IMR-90 (cell line): ENCODE measurements at regions not wholly inside any gene's neighbourhood (a gene's known extent, or its start where the extent isn't known, plus 50 kb on each side); places are given as distances from the start of the nearest gene placed in this dataset.
"Not testable (repeated sequence)": the region's sequence is repeated elsewhere in the genome, so short reads cannot be mapped to it uniquely, and the experiment has no call there.

Experiments
- ATAC-seq: fragments of 200-7000 bp; cut with Tn5 transposase; 2 replicates; pipeline ENCODE4 v1.9.1; 2020; ENCODE audit warnings: low read depth, mild to moderate bottlenecking, moderate library complexity
- BruUV-seq: library from RNA; stranded (reverse); fragments of 400-500 nt; replicated peaks from 2 replicates; lab custom pipeline; 2021; lab: Mats Ljungman, UMichigan
- CTCF ChIA-PET: fragments of 300-600 bp; formaldehyde crosslinking; extraction: SDS; loops from one replicate; lab custom pipeline; 2021; ENCODE audit warnings: antibody characterized with exemption; lab: Yijun Ruan, JAX
- POLR2A ChIA-PET: fragments of 300-600 bp; sonication (Branson Sonifier 250); formaldehyde crosslinking; loops from one replicate; lab custom pipeline; 2022; ENCODE audit warnings: antibody characterized with exemption; ENCODE audit not compliant: unreplicated experiment; lab: Charles Lee
- DNase-seq: peaks from one replicate; pipeline ENCODE4 v3.0.0; 2013
- H2AFZ ChIP-seq: replicated peaks from 2 replicates; pipeline ENCODE3; 2013; ENCODE audit warnings: low read length, mild to moderate bottlenecking; ENCODE audit not compliant: poor library complexity
- H2AK5ac ChIP-seq: 2 replicates; pipeline ENCODE4 v1.6.1; 2013; ENCODE audit warnings: low read depth, low read length, inconsistent platforms
- H2AK9ac ChIP-seq: replicated peaks from 2 replicates; pipeline ENCODE3; 2013; ENCODE audit warnings: mild to moderate bottlenecking, low read depth, low read length, moderate library complexity; ENCODE audit not compliant: poor library complexity
- H2BK120ac ChIP-seq: 2 replicates; pipeline ENCODE4 v1.6.1; 2013; ENCODE audit warnings: low read depth, low read length, inconsistent platforms
- H2BK15ac ChIP-seq: 3 replicates; pipeline ENCODE4 v1.6.1; 2013; ENCODE audit warnings: low read depth, low read length, inconsistent platforms
- H2BK20ac ChIP-seq: 2 replicates; pipeline ENCODE4 v1.6.1; 2013; ENCODE audit warnings: low read depth, mild to moderate bottlenecking, inconsistent platforms, low read length, moderate library complexity
- H2BK5ac ChIP-seq: 2 replicates; pipeline ENCODE4 v1.6.1; 2013; ENCODE audit warnings: mild to moderate bottlenecking, low read depth, low read length, inconsistent platforms; ENCODE audit not compliant: poor library complexity, severe bottlenecking
- H3K14ac ChIP-seq: replicated peaks from 2 replicates; pipeline ENCODE4 v1.6.1; 2013; ENCODE audit warnings: low read depth, low read length, inconsistent platforms
- H3K18ac ChIP-seq: 2 replicates; pipeline ENCODE4 v1.6.1; 2013; ENCODE audit warnings: low read depth, low read length, control low read depth
- H3K23ac ChIP-seq: 2 replicates; pipeline ENCODE4 v1.6.1; 2013; ENCODE audit warnings: low read depth, low read length, inconsistent platforms
- H3K27ac ChIP-seq: 2 replicates; pipeline ENCODE4 v1.5.1; 2013; ENCODE audit warnings: mild to moderate bottlenecking, control low read depth, low read length; ENCODE audit not compliant: insufficient read depth
- H3K27me3 ChIP-seq: 2 replicates; pipeline ENCODE4 v1.6.1; 2013; ENCODE audit warnings: low read length; ENCODE audit not compliant: control insufficient read depth, insufficient read depth
- H3K36me3 ChIP-seq: 2 replicates; pipeline ENCODE4 v1.6.1; 2013; ENCODE audit warnings: low read length, mixed read lengths; ENCODE audit not compliant: control insufficient read depth, insufficient read depth
- H3K4ac ChIP-seq: 2 replicates; pipeline ENCODE4 v1.6.1; 2013; ENCODE audit warnings: low read depth, low read length, inconsistent platforms
- H3K4me1 ChIP-seq: 2 replicates; pipeline ENCODE4 v1.6.1; 2013; ENCODE audit warnings: low read length, mixed read lengths; ENCODE audit not compliant: control insufficient read depth, insufficient read depth
- H3K4me2 ChIP-seq: 2 replicates; pipeline ENCODE4 v1.6.1; 2013; ENCODE audit warnings: low read depth, mild to moderate bottlenecking, control low read depth, low read length, moderate library complexity
- H3K4me3 ChIP-seq: 2 replicates; pipeline ENCODE4 v1.5.1; 2013; ENCODE audit warnings: low read depth, mild to moderate bottlenecking, control low read depth, low read length, moderate library complexity; ENCODE audit not compliant: insufficient read depth
- H3K56ac ChIP-seq: 2 replicates; pipeline ENCODE4 v1.6.1; 2013; ENCODE audit warnings: low read length, inconsistent platforms; ENCODE audit not compliant: insufficient read depth; ENCODE audit errors: extremely low read depth
- H3K79me1 ChIP-seq, 2 experiments: 2 replicates each; pipeline ENCODE4 v1.6.1; 2013; ENCODE audit warnings: low read length in 2 of 2, inconsistent platforms in 1 of 2, low read depth in 1 of 2
- H3K9ac ChIP-seq: 2 replicates; pipeline ENCODE4 v1.6.1; 2013; ENCODE audit warnings: low read depth, low read length, control low read depth
- H3K9me1 ChIP-seq: 2 replicates; pipeline ENCODE4 v1.6.1; 2013; ENCODE audit warnings: low read length, inconsistent platforms; ENCODE audit not compliant: insufficient read depth
- H3K9me3 ChIP-seq: 2 replicates; pipeline ENCODE4 v1.6.1; 2013; ENCODE audit warnings: low read length; ENCODE audit not compliant: control insufficient read depth, insufficient read depth
- H4K20me1 ChIP-seq: 2 replicates; pipeline ENCODE4 v1.6.1; 2013; ENCODE audit warnings: low read length, inconsistent platforms; ENCODE audit not compliant: insufficient read depth
- H4K5ac ChIP-seq: 2 replicates; pipeline ENCODE4 v1.6.1; 2013; ENCODE audit warnings: mild to moderate bottlenecking, low read depth, low read length, control low read depth
- H4K8ac ChIP-seq, 2 experiments: 2 replicates each; pipeline ENCODE4 v1.6.1; 2013; ENCODE audit warnings: low read depth in 2 of 2, low read length in 2 of 2, control low read depth in 1 of 2, inconsistent platforms in 1 of 2
- H4K91ac ChIP-seq: 2 replicates; pipeline ENCODE4 v1.6.1; 2013; ENCODE audit warnings: low read depth, low read length, inconsistent platforms; ENCODE audit not compliant: insufficient read depth
- WGBS, 2 experiments: methylation state at CpG; one replicate each; pipeline versions ENCODE4 v1.1.5 to v1.1.7; 2013; ENCODE audit warnings: missing lambda C conversion rate in 2 of 2; ENCODE audit not compliant: insufficient read length in 1 of 2; ENCODE audit errors: extremely low coverage in 2 of 2; 5-methylcytosine and 5-hydroxymethylcytosine counted together
- dilution Hi-C: fragments of 300-500 bp; cut with HindIII; formaldehyde crosslinking; loops from one replicate; pipeline ENCODE4 v1.14.3; 2018; ENCODE audit warnings: low sequenced_read_pairs; ENCODE audit not compliant: unreplicated experiment
- in situ Hi-C: fragments of 300-500 bp; cut with MboI; formaldehyde crosslinking; loops from 3 replicates; pipeline ENCODE4 v1.14.3; 2019; ENCODE audit warnings: low sequenced_read_pairs, inconsistent platforms, mixed read lengths
- intact Hi-C: fragments of 100-400 bp; cut with micrococcal nuclease; formaldehyde crosslinking; loops from 2 replicates; pipeline ENCODE4 v1.10.0; 2022

- H2AK5ac ChIP-seq, H3K14ac ChIP-seq, H2BK15ac ChIP-seq, H3K4me3 ChIP-seq, ATAC-seq, H2BK5ac ChIP-seq, in situ Hi-C loops, H3K27ac ChIP-seq, H3K4me1 ChIP-seq, H4K5ac ChIP-seq, H3K36me3 ChIP-seq, intact Hi-C loops, H4K91ac ChIP-seq, H2AFZ ChIP-seq, H3K23ac ChIP-seq, BruUV-seq, H4K8ac ChIP-seq, H4K20me1 ChIP-seq, H2AK9ac ChIP-seq, H3K4me2 ChIP-seq, CTCF ChIA-PET, H3K56ac ChIP-seq, H3K9me1 ChIP-seq, H2BK120ac ChIP-seq, H3K4ac ChIP-seq, DNase-seq, H3K79me1 ChIP-seq, dilution Hi-C loops, H2BK20ac ChIP-seq, H3K9ac ChIP-seq, H3K18ac ChIP-seq, POLR2A ChIA-PET, H3K9me3 ChIP-seq: not testable (repeated sequence)
- H3K27me3 ChIP-seq, result peaks cover 27% of the 10 kb centered on the region
- WGBS, 2 experiments, result no CpG with 5 or more reads among the region's 7 CpGs
Measured at GRCh38 chr11:46171693-46172092, 50.4 kb upstream of the PHF21A start.
